IPS DF 6.9 (cell line): ENCODE measurements at regions not wholly inside any gene's neighbourhood (a gene's known extent, or its start where the extent isn't known, plus 50 kb on each side); places are given as distances from the start of the nearest gene placed in this dataset.

Experiments
- DNase-seq: peaks from one replicate; pipeline ENCODE4 v3.0.0-alpha.2; 2013; ENCODE audit warnings: low read depth, low spot score
- H3K27ac ChIP-seq: one replicate; pipeline ENCODE4 v1.5.1; 2013; ENCODE audit warnings: low read length, control low read depth
- H3K27me3 ChIP-seq: 2 replicates; pipeline ENCODE4 v1.6.1; 2013; ENCODE audit warnings: mild to moderate bottlenecking, low read length; ENCODE audit not compliant: control insufficient read depth, insufficient read depth
- H3K36me3 ChIP-seq: 2 replicates; pipeline ENCODE4 v1.6.1; 2013; ENCODE audit warnings: low read length; ENCODE audit not compliant: control insufficient read depth, insufficient read depth
- H3K4me1 ChIP-seq: 2 replicates; pipeline ENCODE4 v1.6.1; 2013; ENCODE audit warnings: low read length; ENCODE audit not compliant: control insufficient read depth, insufficient read depth
- H3K4me3 ChIP-seq: 2 replicates; pipeline ENCODE4 v1.5.1; 2013; ENCODE audit warnings: mild to moderate bottlenecking, low read length
- H3K9me3 ChIP-seq: 2 replicates; pipeline ENCODE4 v1.6.1; 2013; ENCODE audit warnings: low read length, inconsistent platforms; ENCODE audit not compliant: control insufficient read depth, insufficient read depth
- WGBS: extraction: QIAGEN DNeasy Blood & Tissue Kit; methylation state at CpG from one replicate; pipeline ENCODE4 v1.1.7; 2013; ENCODE audit warnings: mixed read lengths, missing lambda C conversion rate; ENCODE audit not compliant: insufficient read length, insufficient coverage; 5-methylcytosine and 5-hydroxymethylcytosine counted together

DNA sequence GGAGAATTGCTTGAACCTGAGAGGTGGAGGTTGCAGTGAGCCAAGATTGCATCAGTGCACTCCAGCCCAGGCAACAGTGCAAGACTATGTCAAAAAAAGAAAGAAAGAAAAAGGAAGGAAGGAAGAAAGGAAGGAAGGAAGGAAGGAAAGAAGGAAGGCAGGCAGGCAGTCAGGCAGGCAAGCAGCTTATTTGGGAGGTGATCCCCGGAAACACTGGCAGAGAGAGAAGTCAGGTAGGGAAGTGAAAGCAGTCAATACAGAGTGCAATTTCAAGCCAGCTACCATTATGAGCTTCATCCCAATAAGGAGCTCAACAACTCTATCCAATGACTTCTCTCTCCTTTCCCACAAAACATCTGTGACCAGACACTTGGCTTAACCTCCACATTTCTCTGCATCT lies 83.0 kb upstream of the TBC1D3K start:
- no CpG with 5 or more reads among the region's 1 CpG for WGBS
- no peak overlapping the region for H3K27ac ChIP-seq
- no peaks in the 10 kb centered on the region for H3K27me3 ChIP-seq

DNA sequence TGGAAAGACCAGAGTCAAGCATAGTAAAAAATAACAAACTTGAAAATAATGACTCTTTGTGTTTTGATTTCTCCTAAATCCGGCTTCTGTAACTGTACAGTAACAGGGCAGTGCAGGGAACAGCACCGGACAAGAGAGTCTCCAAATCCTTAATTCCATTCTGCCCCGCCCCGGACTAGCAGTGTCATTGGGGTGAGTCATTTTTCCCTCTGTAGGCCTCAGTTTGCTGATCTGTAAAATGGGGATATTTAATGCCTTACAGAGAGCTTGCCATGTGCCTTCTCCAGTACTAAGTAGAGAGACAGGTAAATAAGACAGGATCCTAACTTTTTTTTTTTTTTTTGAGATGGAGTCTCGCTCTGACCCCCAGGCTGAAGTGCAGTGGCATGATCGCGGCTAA lies 83.6 kb upstream of the TBC1D3K start:
- H3K4me3 ChIP-seq, result no peak overlapping the region
- no peak for DNase-seq
- H3K36me3 ChIP-seq, result no peaks in the 10 kb centered on the region
- H3K4me1 ChIP-seq, result no peaks in the 10 kb centered on the region
- H3K27me3 ChIP-seq, result no peaks in the 10 kb centered on the region
- no peak overlapping the region for H3K27ac ChIP-seq
- no peaks in the 10 kb centered on the region for H3K9me3 ChIP-seq
- no CpG with 5 or more reads among the region's 7 CpGs for WGBS

More for the DNA sequence above, 83.0 kb upstream of the TBC1D3K start:
- H3K4me1 ChIP-seq, result no peaks in the 10 kb centered on the region
- no peak for DNase-seq
- H3K9me3 ChIP-seq, result no peaks in the 10 kb centered on the region
- no peak overlapping the region for H3K4me3 ChIP-seq
- no peaks in the 10 kb centered on the region for H3K36me3 ChIP-seq

DNA sequence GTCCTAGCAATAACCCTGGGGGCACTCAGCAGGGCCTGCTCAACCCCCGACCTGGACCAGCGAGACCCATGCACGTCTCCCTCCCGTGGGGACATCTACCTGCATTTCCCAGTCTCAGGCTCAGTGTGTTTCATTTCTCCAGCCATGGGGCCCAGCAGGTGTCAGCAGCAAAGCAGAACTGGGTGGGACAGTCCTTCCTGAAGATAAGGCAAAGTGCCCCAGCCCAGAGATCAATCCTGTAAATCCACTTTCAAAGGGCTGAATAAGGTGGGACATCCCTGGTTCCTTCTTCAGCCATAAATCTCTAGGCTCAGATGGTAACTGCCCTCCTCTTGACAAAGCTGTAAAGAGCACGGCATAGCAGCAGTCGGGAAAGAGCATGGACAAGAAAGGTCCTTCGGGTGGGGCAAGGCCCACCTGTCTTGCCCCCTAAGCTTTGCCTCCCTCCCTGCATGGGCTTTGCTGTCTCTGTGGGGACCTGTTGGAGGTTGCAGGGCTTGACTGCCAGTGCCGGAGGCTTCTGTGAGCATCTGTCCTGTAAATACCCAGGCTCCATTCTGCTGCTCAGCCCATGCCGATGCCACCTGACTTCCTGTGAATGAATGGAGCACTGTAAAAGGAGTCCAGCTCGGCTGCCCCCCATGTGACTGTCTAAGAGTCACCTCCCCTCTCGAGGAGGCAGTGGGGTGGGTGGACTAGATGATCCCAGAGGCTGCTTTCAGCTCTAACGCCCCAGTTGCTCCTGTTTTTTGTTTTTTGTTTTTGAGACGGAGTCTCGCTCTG lies 84.8 kb upstream of the TBC1D3K start:
- H3K36me3 ChIP-seq, result no peaks in the 10 kb centered on the region
- H3K27ac ChIP-seq, result no peak overlapping the region
- no peaks in the 10 kb centered on the region for H3K9me3 ChIP-seq
- no peaks in the 10 kb centered on the region for H3K27me3 ChIP-seq
- H3K4me1 ChIP-seq, result no peaks in the 10 kb centered on the region
- H3K4me3 ChIP-seq, result no peak overlapping the region
- WGBS, result no CpG with 5 or more reads among the region's 14 CpGs
- no peak for DNase-seq

DNA sequence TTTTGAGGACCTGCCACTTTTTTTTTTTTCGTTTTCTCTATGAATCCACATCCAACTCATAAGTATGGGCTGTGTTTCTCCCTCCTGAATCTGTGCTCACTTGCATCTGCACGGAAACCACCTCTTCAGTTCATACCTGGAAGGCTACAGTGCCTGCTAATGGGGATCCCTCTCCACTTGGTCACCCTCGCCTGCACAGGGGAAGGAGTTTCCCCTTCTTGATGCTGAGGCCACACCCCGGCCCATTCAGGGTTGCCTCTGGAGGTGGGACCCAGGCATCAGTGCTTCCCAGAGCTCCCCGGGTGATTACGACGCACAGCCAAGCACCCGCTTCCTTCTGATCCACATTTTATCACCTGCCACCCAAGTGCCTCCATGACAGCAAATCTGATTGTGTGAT lies 85.9 kb upstream of the TBC1D3K start:
- Histone ChIP-seq H3K27ac (no peak overlapping the region), H3K4me3 (no peak overlapping the region), H3K9me3 (no peaks in the 10 kb centered on the region), H3K27me3 (no peaks in the 10 kb centered on the region), H3K36me3 (no peaks in the 10 kb centered on the region), H3K4me1 (no peaks in the 10 kb centered on the region)
- DNase-seq, result no peak
- no CpG with 5 or more reads among the region's 8 CpGs for WGBS

- Histone ChIP-seq H3K36me3 (no peaks in the 10 kb centered on the region), H3K4me1 (no peaks in the 10 kb centered on the region), H3K4me3 (no peak overlapping the region), H3K27me3 (no peaks in the 10 kb centered on the region), H3K27ac (no peak overlapping the region), H3K9me3 (no peaks in the 10 kb centered on the region)
- DNase-seq, result no peak
- no CpG with 5 or more reads among the region's 2 CpGs for WGBS
Observed at GRCh38 chr17:37836593-37836992, 87.6 kb upstream of the TBC1D3K start.

GRCh38 chr17:37834168-37834567 lies 89.3 kb upstream of the HNF1B start:
- 100% methylated on average over 2 of the region's 2 CpGs for WGBS
- Histone ChIP-seq H3K4me1 (peaks cover 2% of the 10 kb centered on the region; the same call in 1 of the 2 replicates), H3K4me3 (no peak overlapping the region), H3K27me3 (no peaks in the 10 kb centered on the region), H3K27ac (no peak overlapping the region), H3K9me3 (no peaks in the 10 kb centered on the region), H3K36me3 (no peaks in the 10 kb centered on the region)
- DNase-seq, result no peak

GRCh38 chr17:37833237-37833859 lies 88.5 kb upstream of the HNF1B start:
- peaks cover 2% of the 10 kb centered on the region; the same call in 1 of the 2 replicates for H3K4me1 ChIP-seq
- H3K4me3 ChIP-seq, result no peak overlapping the region
- H3K36me3 ChIP-seq, result no peaks in the 10 kb centered on the region
- DNase-seq, result no peak
- H3K27ac ChIP-seq, result no peak overlapping the region
- no peaks in the 10 kb centered on the region for H3K9me3 ChIP-seq
- no peaks in the 10 kb centered on the region for H3K27me3 ChIP-seq
- no CpG with 5 or more reads among the region's 11 CpGs for WGBS

DNA sequence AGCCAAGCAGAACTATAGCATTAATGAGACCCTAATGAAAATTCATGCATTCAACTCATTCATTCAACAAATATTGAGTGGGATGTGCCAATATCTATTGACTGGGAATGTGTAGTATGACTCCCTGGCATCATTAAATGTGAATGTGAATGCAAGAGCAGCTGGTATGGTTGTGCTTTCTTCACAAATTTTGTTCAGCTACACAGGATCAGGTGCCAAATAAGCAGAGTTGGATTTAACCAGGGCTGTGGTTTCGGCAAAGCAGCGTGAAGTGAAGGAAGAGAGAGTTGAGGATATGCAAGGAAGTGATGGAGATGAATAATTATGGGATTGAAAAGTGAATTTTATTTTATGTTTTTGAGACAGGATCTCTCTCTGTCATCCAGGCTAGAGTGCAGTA lies 87.1 kb upstream of the HNF1B start:
- no peak overlapping the region for H3K4me3 ChIP-seq
- DNase-seq, result no peak
- peaks cover 2% of the 10 kb centered on the region; the same call in 1 of the 2 replicates for H3K4me1 ChIP-seq
- H3K27ac ChIP-seq, result no peak overlapping the region
- no peaks in the 10 kb centered on the region for H3K27me3 ChIP-seq
- no peaks in the 10 kb centered on the region for H3K36me3 ChIP-seq
- H3K9me3 ChIP-seq, result no peaks in the 10 kb centered on the region
- WGBS, result 100% methylated on average over 2 of the region's 2 CpGs

- Histone ChIP-seq H3K27me3 (no peaks in the 10 kb centered on the region), H3K27ac (no peak overlapping the region), H3K36me3 (no peaks in the 10 kb centered on the region), H3K9me3 (no peaks in the 10 kb centered on the region), H3K4me3 (no peak overlapping the region), H3K4me1 (peaks cover 2% of the 10 kb centered on the region; the same call in 1 of the 2 replicates)
- DNase-seq, result no peak
- WGBS, result no CpG with 5 or more reads among the region's 5 CpGs
Observed at GRCh38 chr17:37831492-37831891, 86.6 kb upstream of the HNF1B start.

- no peak for DNase-seq
- H3K9me3 ChIP-seq, result no peaks in the 10 kb centered on the region
- no peak overlapping the region for H3K27ac ChIP-seq
- no CpG with 5 or more reads among the region's 12 CpGs for WGBS
- H3K36me3 ChIP-seq, result no peaks in the 10 kb centered on the region
- H3K27me3 ChIP-seq, result no peaks in the 10 kb centered on the region
- peaks cover 2% of the 10 kb centered on the region; the same call in 1 of the 2 replicates for H3K4me1 ChIP-seq
- H3K4me3 ChIP-seq, result no peak overlapping the region
Observed at GRCh38 chr17:37830151-37830993, 85.5 kb upstream of the HNF1B start.
